DND-41 (cell line): ENCODE measurements at regions not wholly inside any gene's neighbourhood (a gene's known extent, or its start where the extent isn't known, plus 50 kb on each side); places are given as distances from the start of the nearest gene placed in this dataset.

Source experiments
- ATAC-seq: fragments of 200-7000 bp; cut with Tn5 transposase; 3 replicates; pipeline ENCODE4 v1.9.1; 2021; ENCODE audit warnings: low read depth; ENCODE audit not compliant: insufficient read depth
- DNase-seq: peaks from one replicate; pipeline ENCODE4 v3.0.0-alpha.2; 2020
- H2AFZ ChIP-seq: 2 replicates; pipeline ENCODE4 v1.6.0; 2012; ENCODE audit warnings: low read depth, low read length
- H3K27ac ChIP-seq: 2 replicates; pipeline ENCODE4 v1.5.1; 2012; ENCODE audit warnings: low read length, inconsistent platforms
- H3K27me3 ChIP-seq: fragments of 200-600 bp; sonication (generic); 2 replicates; pipeline ENCODE4 v1.6.0; 2012; ENCODE audit warnings: low read length, mild to moderate bottlenecking, inconsistent platforms; ENCODE audit not compliant: insufficient read depth, poor library complexity
- H3K36me3 ChIP-seq: 2 replicates; pipeline ENCODE4 v1.5.1; 2012; ENCODE audit warnings: low read length, inconsistent platforms; ENCODE audit not compliant: insufficient read depth
- H3K4me1 ChIP-seq: 2 replicates; pipeline ENCODE4 v1.5.1; 2012; ENCODE audit warnings: mild to moderate bottlenecking, low read length; ENCODE audit not compliant: insufficient read depth
- H3K4me2 ChIP-seq: 2 replicates; pipeline ENCODE4 v1.6.0; 2012; ENCODE audit warnings: mild to moderate bottlenecking, moderate library complexity, low read length, inconsistent platforms; ENCODE audit not compliant: insufficient read depth
- H3K4me3 ChIP-seq, 2 experiments: fragments of 200-600 bp in 1 of 2; shearing (Covaris generic) in 1 of 2; 2 replicates each; pipeline ENCODE4 v1.5.1; 2012 to 2016; ENCODE audit warnings: inconsistent platforms in 2 of 2, low read length in 2 of 2, mild to moderate bottlenecking in 2 of 2, low read depth in 1 of 2, moderate library complexity in 1 of 2
- H3K79me2 ChIP-seq: 2 replicates; pipeline ENCODE4 v1.6.0; 2012; ENCODE audit warnings: low read length, inconsistent platforms; ENCODE audit not compliant: insufficient read depth
- H3K9ac ChIP-seq: 2 replicates; pipeline ENCODE4 v1.6.0; 2012; ENCODE audit warnings: low read depth, mild to moderate bottlenecking, inconsistent platforms, low read length, moderate library complexity
- H3K9me3 ChIP-seq: 2 replicates; pipeline ENCODE4 v1.5.1; 2012; ENCODE audit warnings: low read length, moderate library complexity, mild to moderate bottlenecking, inconsistent platforms; ENCODE audit not compliant: insufficient read depth, severe bottlenecking
- H4K20me1 ChIP-seq: 2 replicates; pipeline ENCODE4 v1.6.0; 2012; ENCODE audit warnings: low read length; ENCODE audit not compliant: insufficient read depth
- EZH2 ChIP-seq: IDR thresholded peaks from 3 replicates; pipeline ENCODE4 v1.6.1; 2012; ENCODE audit warnings: borderline replicate concordance, low read depth, mild to moderate bottlenecking, moderate library complexity, low read length, inconsistent platforms; ENCODE audit not compliant: severe bottlenecking
- TF ChIP-seq, protein P1 (sequence below): IDR thresholded peaks from 2 replicates; pipeline ENCODE4 v1.5.1; 2012; ENCODE audit warnings: borderline replicate concordance, low read length, moderate library complexity, mild to moderate bottlenecking; ENCODE audit not compliant: poor library complexity, severe bottlenecking; ENCODE audit errors: extremely low read depth

DNA sequence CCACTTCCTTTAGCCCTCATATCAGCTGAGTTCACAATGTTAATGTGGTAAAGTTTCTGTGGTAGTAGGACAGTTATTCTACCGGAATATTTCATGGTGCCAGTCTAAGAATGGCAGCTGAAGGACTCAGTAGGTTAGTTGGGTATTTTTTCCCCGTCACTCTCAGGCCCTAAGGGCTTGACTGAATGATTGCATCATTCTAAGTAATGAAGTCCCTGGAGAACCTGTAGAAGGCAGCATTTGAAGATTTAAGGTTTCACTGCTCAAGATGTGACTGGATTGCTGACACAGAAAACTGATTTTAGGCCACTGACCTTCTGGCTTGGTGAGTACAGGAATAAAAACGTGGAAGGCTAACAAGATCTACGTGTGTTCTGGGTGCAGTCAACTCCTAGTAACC lies 657.3 kb downstream of the PCDH19 start:
- no peaks in the 10 kb centered on the region for H3K36me3 ChIP-seq

DNA sequence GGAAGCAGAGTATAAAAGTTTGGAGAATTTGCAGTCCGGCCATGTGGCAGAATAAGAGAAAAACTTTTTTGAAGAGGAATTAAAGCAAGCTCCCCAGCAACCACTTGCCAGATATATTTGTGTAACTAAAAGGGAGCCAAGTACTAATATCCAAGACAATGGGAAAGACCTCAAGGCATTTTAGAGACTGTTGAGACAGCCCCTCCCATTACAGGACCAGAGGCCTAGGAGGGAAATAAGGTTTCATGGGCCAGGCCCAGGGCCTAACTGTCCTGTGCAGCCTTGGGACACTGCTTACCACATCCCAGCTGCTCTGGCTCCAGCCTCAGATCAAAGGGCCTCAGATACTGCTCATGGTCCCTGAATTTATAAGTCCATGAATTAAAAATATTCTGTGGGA lies 659.4 kb downstream of the PCDH19 start:
- H3K4me2 ChIP-seq: no peak overlapping the region
- no peaks in the 10 kb centered on the region for H3K79me2 ChIP-seq
- ATAC-seq (no peak), DNase-seq (no peak)
- TF ChIP-seq, protein P1, sequence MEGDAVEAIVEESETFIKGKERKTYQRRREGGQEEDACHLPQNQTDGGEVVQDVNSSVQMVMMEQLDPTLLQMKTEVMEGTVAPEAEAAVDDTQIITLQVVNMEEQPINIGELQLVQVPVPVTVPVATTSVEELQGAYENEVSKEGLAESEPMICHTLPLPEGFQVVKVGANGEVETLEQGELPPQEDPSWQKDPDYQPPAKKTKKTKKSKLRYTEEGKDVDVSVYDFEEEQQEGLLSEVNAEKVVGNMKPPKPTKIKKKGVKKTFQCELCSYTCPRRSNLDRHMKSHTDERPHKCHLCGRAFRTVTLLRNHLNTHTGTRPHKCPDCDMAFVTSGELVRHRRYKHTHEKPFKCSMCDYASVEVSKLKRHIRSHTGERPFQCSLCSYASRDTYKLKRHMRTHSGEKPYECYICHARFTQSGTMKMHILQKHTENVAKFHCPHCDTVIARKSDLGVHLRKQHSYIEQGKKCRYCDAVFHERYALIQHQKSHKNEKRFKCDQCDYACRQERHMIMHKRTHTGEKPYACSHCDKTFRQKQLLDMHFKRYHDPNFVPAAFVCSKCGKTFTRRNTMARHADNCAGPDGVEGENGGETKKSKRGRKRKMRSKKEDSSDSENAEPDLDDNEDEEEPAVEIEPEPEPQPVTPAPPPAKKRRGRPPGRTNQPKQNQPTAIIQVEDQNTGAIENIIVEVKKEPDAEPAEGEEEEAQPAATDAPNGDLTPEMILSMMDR: no peak
- no peak for TF ChIP-seq EZH2
- no peaks in the 10 kb centered on the region for H3K4me1 ChIP-seq
- no peaks in the 10 kb centered on the region for H3K9me3 ChIP-seq
- no peaks in the 10 kb centered on the region for H4K20me1 ChIP-seq
- H3K9ac ChIP-seq: no peak overlapping the region
- no peak overlapping the region for H3K4me3 ChIP-seq
- H3K36me3 ChIP-seq: no peaks in the 10 kb centered on the region
- H3K27me3 ChIP-seq: no peaks in the 10 kb centered on the region
- no peak overlapping the region for H2AFZ ChIP-seq
- no peak overlapping the region for H3K27ac ChIP-seq

More for the DNA sequence above, 657.3 kb downstream of the PCDH19 start:
- no peaks in the 10 kb centered on the region for H3K27me3 ChIP-seq
- H2AFZ ChIP-seq: peak overlapping the region; percentile 39; the same call in 1 of the 2 replicates
- TF ChIP-seq, protein P1: no peak
- TF ChIP-seq EZH2: no peak
- no peaks in the 10 kb centered on the region for H4K20me1 ChIP-seq
- H3K9ac ChIP-seq: no peak overlapping the region
- H3K9me3 ChIP-seq: no peaks in the 10 kb centered on the region
- H3K27ac ChIP-seq: no peak overlapping the region
- H3K4me2 ChIP-seq: no peak overlapping the region
- DNase-seq (no peak), ATAC-seq (no peak)
- no peak overlapping the region for H3K4me3 ChIP-seq
- no peaks in the 10 kb centered on the region for H3K4me1 ChIP-seq
- no peaks in the 10 kb centered on the region for H3K79me2 ChIP-seq

DNA sequence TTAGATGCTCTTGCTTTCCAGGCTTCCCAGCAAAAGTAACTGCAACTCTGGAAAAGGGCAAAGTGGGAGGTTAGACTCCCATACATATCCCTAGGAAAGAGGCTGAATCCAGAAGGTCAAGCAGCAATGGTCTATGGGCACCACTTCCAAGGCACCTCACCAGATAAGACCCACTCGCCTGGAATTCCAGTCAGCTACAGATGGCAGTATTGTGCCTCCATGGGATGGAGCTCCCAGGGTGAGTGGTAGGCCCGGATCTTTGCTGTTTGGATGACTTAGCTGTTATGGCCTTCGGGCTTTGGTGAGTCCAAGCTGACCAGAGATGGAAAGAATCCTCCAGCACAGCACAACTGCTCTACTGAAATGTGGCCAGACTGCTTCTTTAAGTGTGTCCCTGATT lies 688.0 kb downstream of the PCDH19 start:
- no peaks in the 10 kb centered on the region for H3K27me3 ChIP-seq
- H3K9ac ChIP-seq: no peak overlapping the region
- H3K36me3 ChIP-seq: no peaks in the 10 kb centered on the region
- no peak for TF ChIP-seq EZH2
- TF ChIP-seq, protein P1: no peak
- no peak overlapping the region for H3K4me3 ChIP-seq
- no peak overlapping the region for H3K27ac ChIP-seq
- no peaks in the 10 kb centered on the region for H3K9me3 ChIP-seq
- no peak overlapping the region for H3K4me2 ChIP-seq
- no peak for DNase-seq
- ATAC-seq: no peak
- H2AFZ ChIP-seq: no peak overlapping the region
- no peaks in the 10 kb centered on the region for H3K79me2 ChIP-seq
- no peaks in the 10 kb centered on the region for H3K4me1 ChIP-seq
- no peaks in the 10 kb centered on the region for H4K20me1 ChIP-seq

DNA sequence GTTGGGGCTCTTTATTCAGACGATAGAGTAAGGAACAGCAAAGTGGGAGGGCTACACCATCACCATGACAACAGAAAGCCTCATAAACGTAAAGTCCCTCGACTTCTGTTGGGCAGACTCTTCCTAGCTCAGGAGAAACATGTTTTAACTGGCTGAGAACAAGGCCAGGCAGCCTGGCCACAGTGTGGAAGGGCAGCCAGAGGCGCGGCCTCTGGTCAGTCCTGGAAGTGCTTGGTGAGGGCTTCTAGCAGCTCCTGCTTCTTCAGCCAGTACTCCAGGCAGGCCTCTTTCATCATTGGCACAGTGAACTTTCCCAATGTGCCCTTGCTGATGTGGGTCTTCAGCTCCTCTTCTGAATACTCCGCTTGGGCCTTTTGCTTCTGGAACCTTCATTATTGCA lies 690.9 kb downstream of the PCDH19 start:
- Histone ChIP-seq H3K9ac (no peak overlapping the region), H2AFZ (no peak overlapping the region), H3K4me1 (no peaks in the 10 kb centered on the region), H3K4me3 (no peak overlapping the region), H3K27ac (no peak overlapping the region), H3K27me3 (no peaks in the 10 kb centered on the region), H3K9me3 (no peaks in the 10 kb centered on the region), H3K79me2 (no peaks in the 10 kb centered on the region), H3K4me2 (no peak overlapping the region), H4K20me1 (no peaks in the 10 kb centered on the region), H3K36me3 (no peaks in the 10 kb centered on the region)
- TF ChIP-seq, protein P1: no peak
- no peak for TF ChIP-seq EZH2
- no peak for ATAC-seq
- no peak for DNase-seq
